GM18499 (cell line): ENCODE measurements at regions not wholly inside any gene's neighbourhood (a gene's known extent, or its start where the extent isn't known, plus 50 kb on each side); places are given as distances from the start of the nearest gene placed in this dataset.

Source experiments
- ATAC-seq: cut with Tn5 transposase; IDR thresholded peaks from one replicate; pipeline ENCODE4 v1.9.1; 2021; ENCODE audit warnings: moderate number of reproducible peaks; ENCODE audit not compliant: insufficient read depth, unreplicated experiment

- no peak for ATAC-seq
Observed at GRCh38 chr12:75908961-75909605, 122.5 kb downstream of the PHLDA1 start.

DNA sequence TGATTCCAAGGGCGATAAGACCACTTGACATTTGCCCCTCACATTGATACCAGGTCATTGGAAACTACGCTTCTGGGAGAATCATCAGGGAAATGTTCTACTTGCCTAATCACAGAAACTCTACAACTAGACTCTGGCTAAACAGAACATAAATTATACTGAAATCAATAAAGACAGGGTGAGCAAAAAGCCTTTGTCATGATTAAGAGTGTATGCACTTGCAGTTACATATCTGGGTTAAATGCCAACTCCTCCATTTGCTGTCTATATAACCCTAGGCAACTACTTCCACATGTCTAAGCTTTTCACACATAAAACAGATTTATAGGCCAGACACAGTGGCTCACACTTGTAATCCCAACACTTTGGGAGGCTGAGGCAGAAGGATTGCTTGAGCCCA is 125.7 kb downstream of the PHLDA1 start:
- ATAC-seq = no peak

DNA sequence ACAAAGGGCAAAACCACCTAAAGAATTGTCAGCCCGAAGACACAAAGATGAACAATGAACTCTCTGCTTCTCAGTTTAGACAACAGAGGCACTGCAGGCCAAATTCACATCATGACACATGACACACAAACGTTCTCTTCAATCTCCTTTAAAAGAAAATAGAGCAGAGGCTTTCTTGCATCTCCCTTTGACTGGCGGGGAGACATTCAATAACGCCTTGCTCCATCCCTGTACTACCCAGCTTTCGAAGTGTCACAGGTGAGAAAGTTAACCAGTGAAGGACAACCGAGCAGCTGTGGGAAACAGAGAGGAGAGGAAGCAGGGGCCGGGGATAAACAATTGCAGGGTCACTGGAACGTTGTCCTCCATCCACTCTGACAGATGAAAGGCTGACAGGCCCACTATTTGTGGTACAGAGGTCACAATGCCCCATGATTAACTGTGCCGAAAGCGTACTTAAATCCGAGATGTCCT is 130.8 kb downstream of the PHLDA1 start:
- no peak for ATAC-seq

- ATAC-seq = no peak
Observed at GRCh38 chr12:75900226-75900625, 131.3 kb downstream of the PHLDA1 start.

GRCh38 chr12:75894965-75895754 is 136.4 kb downstream of the PHLDA1 start:
- ATAC-seq = no peak

DNA sequence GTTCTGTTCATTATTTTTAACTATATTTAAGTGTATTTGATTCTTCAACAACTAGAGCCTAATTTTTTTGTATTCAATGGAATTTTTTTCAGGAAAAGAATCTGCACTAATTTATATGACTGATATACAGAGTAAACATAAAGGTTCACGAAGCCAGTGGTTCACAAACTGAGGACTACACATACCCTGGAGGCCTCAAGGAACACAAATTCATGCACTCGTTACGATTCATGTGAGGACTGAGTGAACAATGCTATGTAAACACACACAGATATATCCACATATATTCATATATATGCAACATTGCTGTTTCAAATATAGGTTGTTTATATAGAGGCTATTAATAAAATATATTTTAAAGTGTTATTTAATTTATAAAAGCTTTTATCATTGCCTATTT is 137.8 kb downstream of the PHLDA1 start:
- ATAC-seq = no peak

GRCh38 chr12:75892731-75893408 is 138.7 kb downstream of the PHLDA1 start:
- no peak for ATAC-seq

DNA sequence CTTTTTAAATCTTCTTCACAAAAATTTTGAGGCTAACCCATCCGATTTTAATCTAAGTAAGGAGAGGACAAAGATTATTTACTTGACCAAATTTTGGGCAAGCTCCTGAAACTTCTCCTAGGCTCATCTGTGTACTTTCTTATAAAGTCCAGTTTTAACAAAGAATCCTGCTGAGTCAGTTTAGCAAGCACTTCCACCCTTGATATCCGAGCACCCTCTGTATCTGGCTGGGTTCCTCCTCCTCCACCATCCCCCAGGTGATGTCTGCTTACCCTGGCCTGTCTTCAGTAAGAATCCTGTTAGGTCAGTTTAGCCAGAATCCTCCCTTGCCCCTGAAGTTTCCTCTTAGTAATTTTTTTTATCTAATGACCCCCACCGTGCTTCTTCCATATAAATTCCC is 140.5 kb downstream of the PHLDA1 start:
- ATAC-seq = no peak

- no peak for ATAC-seq
Observed at GRCh38 chr12:75890660-75891059, 140.9 kb downstream of the PHLDA1 start.

DNA sequence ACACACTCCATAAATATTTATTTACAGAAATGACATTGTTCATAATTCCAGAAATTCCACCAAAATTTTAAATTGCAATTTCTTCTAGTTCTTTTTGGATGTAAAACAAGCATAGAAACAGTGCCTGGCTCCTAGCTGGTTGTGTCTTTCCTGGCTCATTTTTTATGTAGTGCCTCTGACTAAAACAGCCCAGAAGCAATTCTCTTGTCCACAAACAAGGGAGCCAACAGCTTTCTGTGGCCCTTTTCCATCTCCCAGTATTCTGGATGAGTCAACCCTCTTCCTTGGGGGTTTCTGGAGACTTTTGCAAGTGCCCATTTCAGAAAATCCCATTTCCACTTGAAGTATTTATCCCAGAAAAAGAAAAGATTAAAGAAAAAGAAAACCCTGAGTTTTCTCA is 141.4 kb downstream of the PHLDA1 start:
- no peak for ATAC-seq

GRCh38 chr12:75888874-75889613 is 142.5 kb downstream of the PHLDA1 start:
- ATAC-seq = no peak

- no peak for ATAC-seq
Observed at GRCh38 chr12:75888399-75888798, 143.2 kb downstream of the PHLDA1 start.

- no peak for ATAC-seq
Observed at GRCh38 chr12:75887979-75888378, 143.6 kb downstream of the PHLDA1 start.

DNA sequence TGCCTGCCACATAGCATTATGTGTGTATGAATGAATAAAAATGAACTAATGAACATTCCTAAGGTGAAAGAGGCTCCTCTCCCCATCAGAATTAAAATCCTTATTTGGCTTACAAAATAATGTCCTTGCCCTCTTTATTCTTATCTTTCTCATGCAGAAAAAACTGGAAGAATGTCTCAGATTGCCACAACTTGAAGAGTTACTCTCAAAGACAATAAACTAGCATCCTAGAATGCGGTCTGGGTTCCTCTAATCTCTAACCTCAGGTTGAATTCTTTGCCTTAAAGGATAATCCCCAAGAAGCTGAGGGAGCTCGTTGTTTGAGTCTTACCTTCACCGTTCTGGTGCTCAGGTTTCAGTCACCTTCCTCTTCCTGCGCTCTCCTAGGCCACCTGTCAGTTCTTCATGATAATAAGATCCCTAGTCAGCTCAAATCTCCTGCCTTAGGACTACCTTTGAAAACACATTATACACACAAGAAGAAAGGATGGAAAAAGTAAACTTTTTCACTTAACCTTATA is 147.1 kb downstream of the PHLDA1 start:
- ATAC-seq = no peak

- no peak for ATAC-seq
Observed at GRCh38 chr12:75883241-75883640, 148.3 kb downstream of the PHLDA1 start.

GRCh38 chr12:75882421-75882820 is 149.2 kb downstream of the PHLDA1 start:
- no peak for ATAC-seq

GRCh38 chr12:75881920-75882319 is 149.7 kb downstream of the PHLDA1 start:
- no peak for ATAC-seq

- ATAC-seq = no peak
Observed at GRCh38 chr12:75877763-75878621, 153.6 kb downstream of the PHLDA1 start.
